Chondrocyte (in vitro differentiated cells): ENCODE measurements at regions not wholly inside any gene's neighbourhood (a gene's known extent, or its start where the extent isn't known, plus 50 kb on each side); places are given as distances from the start of the nearest gene placed in this dataset.
A peak's percentile ranks its signal among the peaks of the same experiment; 100 is the strongest.

Experiments
- DNase-seq: peaks from one replicate; pipeline ENCODE4 v3.0.0; 2021; ENCODE audit warnings: mixed read lengths, low spot score
- H3K27ac Mint-ChIP-seq: one replicate; pipeline ENCODE4 v1.8.0; 2021; ENCODE audit warnings: mild to moderate bottlenecking, moderate library complexity, mixed read lengths; ENCODE audit not compliant: unreplicated experiment
- H3K27me3 Mint-ChIP-seq: 2 replicates; pipeline ENCODE4 v1.8.0; 2021; ENCODE audit warnings: low read depth, mixed read lengths
- H3K36me3 Mint-ChIP-seq: 2 replicates; pipeline ENCODE4 v1.8.0; 2021; ENCODE audit warnings: low read depth, mixed read lengths
- H3K4me1 Mint-ChIP-seq: 2 replicates; pipeline ENCODE4 v1.8.0; 2021; ENCODE audit warnings: low read depth, mild to moderate bottlenecking, mixed read lengths
- H3K4me3 Mint-ChIP-seq: one replicate; pipeline ENCODE4 v1.8.0; 2021; ENCODE audit warnings: mild to moderate bottlenecking, moderate library complexity, mixed read lengths; ENCODE audit not compliant: unreplicated experiment
- H3K9me3 Mint-ChIP-seq: 2 replicates; pipeline ENCODE4 v1.8.0; 2021; ENCODE audit warnings: low read depth, mixed read lengths
- microRNA-seq: library from miRNA; unstranded; fragments of <30 nt; microRNA quantifications from one replicate; pipeline ENCODE4 v1.2.0, GENCODE V29; 2020; ENCODE audit warnings: borderline number of aligned reads
- TF ChIP-seq, protein P1 (sequence below): fragments of 200-600 bp; sonication (generic); IDR thresholded peaks from 2 replicates; pipeline ENCODE4 v1.5.0; 2021; ENCODE audit warnings: antibody characterized with exemption, mild to moderate bottlenecking, moderate library complexity

DNA sequence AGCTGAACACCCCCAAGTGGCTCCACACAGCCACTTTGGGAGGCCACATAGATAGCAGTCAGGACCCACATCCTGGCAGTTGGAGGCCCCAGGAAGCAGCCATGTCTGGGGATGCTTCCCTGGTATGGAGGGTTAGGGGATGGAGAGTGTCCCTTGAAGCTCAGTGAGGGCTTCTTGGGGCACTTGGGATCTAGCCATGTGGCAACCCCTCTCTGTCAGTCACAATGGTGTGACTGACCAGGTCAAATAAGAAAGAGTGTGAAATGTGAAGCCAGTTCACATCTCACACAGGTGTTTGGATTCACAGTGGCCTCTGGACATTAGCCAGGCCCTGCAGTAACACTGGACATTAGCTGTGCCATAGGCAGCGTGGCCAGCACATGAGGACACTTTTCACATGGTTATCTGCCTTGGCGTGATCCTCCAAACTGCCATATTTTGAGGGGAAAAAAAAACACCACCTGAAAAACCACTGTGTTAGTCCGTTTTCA, 53.9 kb upstream of the IL17B start:
- H3K4me1 Mint-ChIP-seq: peaks cover 47% of the 10 kb centered on the region
- DNase-seq: no peak
- no peaks in the 10 kb centered on the region for H3K27me3 Mint-ChIP-seq
- no peak overlapping the region for H3K4me3 Mint-ChIP-seq
- H3K27ac Mint-ChIP-seq: peak overlapping the region; percentile 96
- TF ChIP-seq, protein P1, sequence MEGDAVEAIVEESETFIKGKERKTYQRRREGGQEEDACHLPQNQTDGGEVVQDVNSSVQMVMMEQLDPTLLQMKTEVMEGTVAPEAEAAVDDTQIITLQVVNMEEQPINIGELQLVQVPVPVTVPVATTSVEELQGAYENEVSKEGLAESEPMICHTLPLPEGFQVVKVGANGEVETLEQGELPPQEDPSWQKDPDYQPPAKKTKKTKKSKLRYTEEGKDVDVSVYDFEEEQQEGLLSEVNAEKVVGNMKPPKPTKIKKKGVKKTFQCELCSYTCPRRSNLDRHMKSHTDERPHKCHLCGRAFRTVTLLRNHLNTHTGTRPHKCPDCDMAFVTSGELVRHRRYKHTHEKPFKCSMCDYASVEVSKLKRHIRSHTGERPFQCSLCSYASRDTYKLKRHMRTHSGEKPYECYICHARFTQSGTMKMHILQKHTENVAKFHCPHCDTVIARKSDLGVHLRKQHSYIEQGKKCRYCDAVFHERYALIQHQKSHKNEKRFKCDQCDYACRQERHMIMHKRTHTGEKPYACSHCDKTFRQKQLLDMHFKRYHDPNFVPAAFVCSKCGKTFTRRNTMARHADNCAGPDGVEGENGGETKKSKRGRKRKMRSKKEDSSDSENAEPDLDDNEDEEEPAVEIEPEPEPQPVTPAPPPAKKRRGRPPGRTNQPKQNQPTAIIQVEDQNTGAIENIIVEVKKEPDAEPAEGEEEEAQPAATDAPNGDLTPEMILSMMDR: no peak
- no peaks in the 10 kb centered on the region for H3K9me3 Mint-ChIP-seq
- peaks cover 30% of the 10 kb centered on the region for H3K36me3 Mint-ChIP-seq

DNA sequence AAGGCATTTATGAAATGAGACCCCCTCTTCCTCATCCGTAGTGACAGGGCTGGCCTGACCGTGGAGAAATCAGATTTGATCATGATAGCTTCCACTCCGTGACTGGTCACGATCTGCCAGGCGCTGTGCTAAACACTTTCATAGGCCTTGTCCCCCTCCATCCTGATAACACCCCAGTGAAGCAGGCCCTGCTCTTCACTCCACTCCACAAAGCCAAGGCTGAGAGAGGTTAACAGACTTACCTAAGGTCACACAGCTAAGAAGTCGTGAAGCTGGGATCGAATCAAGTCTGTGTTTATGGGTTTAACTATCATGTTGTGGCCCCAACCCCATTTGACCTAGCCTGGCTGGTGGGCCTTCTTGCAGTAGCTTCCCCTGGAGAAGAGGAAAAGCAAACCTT, 53.3 kb upstream of the IL17B start:
- Mint-ChIP-seq H3K4me3 (no peak overlapping the region), H3K27me3 (no peaks in the 10 kb centered on the region), H3K27ac (peak overlapping the region; percentile 96), H3K36me3 (peaks cover 33% of the 10 kb centered on the region), H3K4me1 (peaks cover 52% of the 10 kb centered on the region), H3K9me3 (no peaks in the 10 kb centered on the region)
- no peak for DNase-seq
- TF ChIP-seq, protein P1: no peak

GRCh38 chr5:149429839-149430721, 51.0 kb upstream of the IL17B start:
- H3K4me3 Mint-ChIP-seq: no peak overlapping the region
- peaks cover 50% of the 10 kb centered on the region for H3K36me3 Mint-ChIP-seq
- H3K27ac Mint-ChIP-seq: peak overlapping the region; percentile 96
- H3K4me1 Mint-ChIP-seq: peaks cover 68% of the 10 kb centered on the region
- TF ChIP-seq, protein P1: peak; percentile 53
- H3K9me3 Mint-ChIP-seq: no peaks in the 10 kb centered on the region
- no peak for DNase-seq
- H3K27me3 Mint-ChIP-seq: no peaks in the 10 kb centered on the region

Small RNAs in the stretch of these regions (microRNA-seq; reads per million reads assigned to microRNA genes)
- gene MIR145: 11,033 reads per million, percentile 95 among the genes with 10 or more reads in this experiment
